GM10266 (cell line): ENCODE measurements at regions not wholly inside any gene's neighbourhood (a gene's known extent, or its start where the extent isn't known, plus 50 kb on each side); places are given as distances from the start of the nearest gene placed in this dataset.
"Not testable (repeated sequence)": the region's sequence is repeated elsewhere in the genome, so short reads cannot be mapped to it uniquely, and the experiment has no call there.

Experiments
- DNase-seq: peaks from one replicate; pipeline ENCODE4 v3.0.0; 2012; ENCODE audit errors: extremely low spot score
- TF ChIP-seq, protein P1 (sequence below): IDR thresholded peaks from 2 replicates; pipeline ENCODE4 v1.5.1; 2012; ENCODE audit warnings: mild to moderate bottlenecking, low read depth; ENCODE audit not compliant: control insufficient read depth, insufficient read depth; ENCODE audit errors: missing control alignments

DNA sequence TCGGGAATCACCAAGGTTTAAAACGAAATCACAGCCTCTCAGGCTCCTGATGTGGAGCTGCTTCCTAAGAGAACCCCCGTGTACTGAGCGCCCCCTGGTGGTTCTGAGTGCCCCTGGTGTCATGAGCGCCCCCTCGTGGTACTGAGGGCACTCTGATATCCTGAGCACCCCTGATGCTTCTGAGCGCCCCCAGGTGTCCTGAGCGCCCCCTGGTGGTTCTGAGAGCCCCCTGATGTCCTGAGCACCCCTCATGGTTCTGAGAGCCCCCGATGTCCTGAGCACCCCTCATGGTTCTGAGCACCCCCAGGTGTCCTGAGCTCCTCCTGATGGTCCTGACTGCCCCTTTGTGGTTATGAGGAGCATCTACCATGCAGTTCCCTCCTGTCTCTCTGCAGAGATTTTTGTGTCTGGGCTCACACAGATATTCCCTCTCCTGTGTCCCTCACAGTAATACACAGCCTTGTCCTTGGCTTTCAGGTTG is 1092.1 kb downstream of the TMEM121 start:
- TF ChIP-seq, protein P1, sequence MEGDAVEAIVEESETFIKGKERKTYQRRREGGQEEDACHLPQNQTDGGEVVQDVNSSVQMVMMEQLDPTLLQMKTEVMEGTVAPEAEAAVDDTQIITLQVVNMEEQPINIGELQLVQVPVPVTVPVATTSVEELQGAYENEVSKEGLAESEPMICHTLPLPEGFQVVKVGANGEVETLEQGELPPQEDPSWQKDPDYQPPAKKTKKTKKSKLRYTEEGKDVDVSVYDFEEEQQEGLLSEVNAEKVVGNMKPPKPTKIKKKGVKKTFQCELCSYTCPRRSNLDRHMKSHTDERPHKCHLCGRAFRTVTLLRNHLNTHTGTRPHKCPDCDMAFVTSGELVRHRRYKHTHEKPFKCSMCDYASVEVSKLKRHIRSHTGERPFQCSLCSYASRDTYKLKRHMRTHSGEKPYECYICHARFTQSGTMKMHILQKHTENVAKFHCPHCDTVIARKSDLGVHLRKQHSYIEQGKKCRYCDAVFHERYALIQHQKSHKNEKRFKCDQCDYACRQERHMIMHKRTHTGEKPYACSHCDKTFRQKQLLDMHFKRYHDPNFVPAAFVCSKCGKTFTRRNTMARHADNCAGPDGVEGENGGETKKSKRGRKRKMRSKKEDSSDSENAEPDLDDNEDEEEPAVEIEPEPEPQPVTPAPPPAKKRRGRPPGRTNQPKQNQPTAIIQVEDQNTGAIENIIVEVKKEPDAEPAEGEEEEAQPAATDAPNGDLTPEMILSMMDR = peak; percentile 73
- peak; percentile 30 for DNase-seq

DNA sequence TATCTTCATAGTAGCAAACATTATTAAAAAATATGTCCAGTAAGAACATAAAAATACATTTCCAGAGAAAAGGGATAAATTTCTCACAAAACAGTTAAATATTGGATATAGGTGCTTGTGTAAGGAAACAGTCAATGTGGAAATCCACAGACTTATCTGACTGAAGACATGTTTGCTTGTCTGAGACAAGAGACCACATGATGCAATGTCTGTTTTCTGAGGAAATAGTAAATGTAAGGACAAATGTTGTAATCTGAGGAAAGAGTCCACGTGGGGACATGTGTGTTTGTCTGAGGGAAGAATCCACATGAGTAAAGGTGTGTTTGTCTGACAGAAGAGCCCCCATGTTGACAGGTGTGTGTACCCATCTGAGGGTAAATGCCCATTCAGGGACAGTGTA is 1093.2 kb downstream of the TMEM121 start:
- no peak for DNase-seq
- TF ChIP-seq, protein P1 = no peak

DNA sequence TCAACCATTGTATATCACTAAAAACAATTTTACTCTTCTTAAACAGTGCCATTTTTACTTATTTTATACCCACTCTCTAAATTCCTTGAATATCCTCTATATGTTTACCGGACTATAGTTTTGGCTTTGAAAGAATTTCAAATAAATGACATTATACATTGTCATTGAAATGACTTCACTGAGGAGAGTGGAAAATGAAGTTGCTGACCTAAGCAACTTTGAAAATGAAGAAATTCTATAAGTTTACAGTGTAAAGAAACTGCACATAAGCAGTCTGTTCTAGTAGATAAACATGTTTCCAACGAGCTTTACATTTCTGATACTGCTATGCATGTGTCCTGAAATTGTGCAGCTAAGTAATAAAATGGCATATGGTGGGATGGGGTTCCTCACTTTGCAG is 1094.0 kb downstream of the TMEM121 start:
- DNase-seq = no peak
- TF ChIP-seq, protein P1 = no peak

DNA sequence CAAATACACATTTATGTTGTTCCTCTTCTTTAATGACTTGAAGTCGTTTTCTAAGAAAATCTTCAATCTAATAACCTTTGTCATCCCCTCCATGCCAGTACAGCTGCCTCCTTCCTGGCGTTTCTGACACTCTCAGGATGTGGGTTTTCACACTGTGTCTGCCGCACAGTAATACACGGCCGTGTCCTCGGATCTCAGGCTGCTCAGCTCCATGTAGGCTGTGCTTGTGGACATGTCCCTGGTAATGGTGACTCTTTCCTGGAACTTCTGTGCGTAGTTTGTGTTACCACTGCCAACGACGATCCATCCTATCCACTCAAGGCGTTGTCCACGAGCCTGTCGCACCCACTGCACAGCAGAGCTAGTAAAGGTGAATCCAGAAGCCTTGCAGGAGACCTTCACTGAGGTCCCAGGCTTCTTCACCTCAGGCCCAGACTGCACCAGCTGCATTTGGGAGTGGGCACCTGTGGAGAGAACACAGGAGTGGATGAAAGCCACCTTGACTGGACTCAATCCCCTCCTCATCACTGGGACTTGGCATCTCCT is 1095.9 kb downstream of the TMEM121 start:
- no peak for DNase-seq
- TF ChIP-seq, protein P1 = no peak

DNA sequence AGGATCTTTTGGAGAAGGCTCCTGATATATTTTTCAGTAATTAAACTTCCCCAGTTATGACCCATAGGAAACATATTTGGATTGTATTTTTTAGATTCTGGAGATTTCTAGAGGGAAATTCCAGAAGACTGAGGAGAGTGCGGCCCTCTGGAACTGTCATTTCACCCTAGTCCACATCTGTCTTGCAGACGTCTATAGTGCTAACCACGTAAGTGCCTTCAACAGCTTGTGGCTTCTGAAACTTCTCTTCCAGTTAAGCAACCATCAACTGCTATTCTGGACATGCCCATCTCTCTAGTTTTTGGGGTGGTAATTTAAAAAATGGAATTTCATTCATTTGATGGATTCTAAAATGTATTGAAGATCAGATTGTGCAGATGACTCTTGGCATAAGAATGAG is 1098.8 kb downstream of the TMEM121 start:
- no peak for DNase-seq
- TF ChIP-seq, protein P1 = no peak

DNA sequence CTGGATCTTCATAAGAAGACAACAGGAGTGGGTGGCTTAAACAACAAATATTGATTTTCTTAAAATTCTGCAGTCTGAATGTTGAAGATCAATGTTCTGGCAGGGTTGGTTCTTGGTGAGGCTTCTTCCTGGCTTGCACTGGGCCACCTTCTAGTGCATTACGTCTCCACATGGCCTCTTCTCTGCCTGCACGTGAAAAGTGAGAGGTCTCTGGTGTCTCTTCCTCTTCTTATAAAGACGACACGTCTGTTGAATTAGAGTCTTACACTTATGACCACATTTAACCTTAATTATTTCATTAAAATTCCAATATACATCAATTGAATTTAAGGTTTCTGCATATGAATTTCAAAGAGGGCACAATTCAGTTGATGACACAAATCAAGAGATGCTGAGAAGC is 1100.1 kb downstream of the TMEM121 start:
- not testable (repeated sequence) for DNase-seq

DNA sequence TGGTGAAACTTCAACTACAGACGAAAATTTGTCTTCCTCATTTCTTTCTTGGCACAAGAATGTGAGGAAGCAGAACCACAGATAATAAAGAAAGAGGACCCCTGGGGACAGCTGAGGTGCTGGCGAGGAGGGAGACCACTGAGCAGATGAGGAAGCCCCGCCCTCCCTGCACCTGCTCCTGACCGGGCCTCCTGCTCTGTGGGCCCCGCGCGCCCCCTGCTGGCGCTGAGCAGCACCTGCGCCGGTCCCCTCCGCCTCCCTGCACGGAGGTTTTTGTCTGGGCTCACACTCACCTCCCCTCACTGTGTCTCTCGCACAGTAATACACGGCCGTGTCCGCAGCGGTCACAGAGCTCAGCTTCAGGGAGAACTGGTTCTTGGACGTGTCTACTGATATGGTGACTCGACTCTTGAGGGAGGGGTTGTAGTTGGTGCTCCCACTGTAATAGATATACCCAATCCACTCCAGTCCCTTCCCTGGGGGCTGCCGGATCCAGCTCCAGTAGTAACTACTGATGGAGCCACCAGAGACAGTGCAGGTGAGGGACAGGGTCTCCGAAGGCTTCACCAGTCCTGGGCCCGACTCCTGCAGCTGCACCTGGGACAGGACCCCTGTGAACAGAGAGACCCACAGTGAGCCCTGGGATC is 1100.7 kb downstream of the TMEM121 start:
- DNase-seq = peak; percentile 42

More for the DNA sequence above, 1100.7 kb downstream of the TMEM121 start:
- TF ChIP-seq, protein P1 = peak; percentile 88
